ENCODE measurements at regions not wholly inside any gene's neighbourhood (a gene's known extent, or its start where the extent isn't known, plus 50 kb on each side); places are given as distances from the start of the nearest gene placed in this dataset.

- Histone ChIP-seq H3K36me3 (replicated peaks in 1 of 2; ENCODE audit: control extremely low read depth in 1 of 2, control insufficient read depth in 1 of 2, extremely low read depth in 1 of 2, insufficient read depth in 2 of 2, low read length in 1 of 2) (no peaks in the 10 kb centered on the region), H3K9ac (ENCODE audit: low read length) (no peak overlapping the region), H4K20me1 (ENCODE audit: control insufficient read depth, insufficient read depth, low read length, poor library complexity, severe bottlenecking) (no peaks in the 10 kb centered on the region), H3K9me3 (ENCODE audit: control extremely low read depth in 1 of 3, control insufficient read depth in 2 of 3, insufficient read depth in 1 of 3, low read length in 2 of 3) (peaks cover 0 to 8% (median 0%) of the 10 kb centered on the region in 3 donors), H2AFZ (ENCODE audit: insufficient read depth, low read depth, low read length, poor library complexity, severe bottlenecking) (no peak overlapping the region), H3K27ac (ENCODE audit: low read length in 2 of 2) (no peak overlapping the region), H3K4me1 (ENCODE audit: control insufficient read depth in 2 of 2, insufficient read depth in 2 of 2, low read length in 2 of 2) (no peaks in the 10 kb centered on the region), H3K4me2 (replicated peaks; ENCODE audit: low read depth, low read length, poor library complexity, severe bottlenecking) (no peak overlapping the region), H3K27me3 (replicated peaks in 1 of 4; ENCODE audit: control extremely low read depth in 1 of 4, control insufficient read depth in 3 of 4, insufficient read depth in 4 of 4, low read length in 3 of 4) (no peaks in the 10 kb centered on the region), H3K4me3 (ENCODE audit: control extremely low read depth in 1 of 5, extremely low read depth in 1 of 5, insufficient read depth in 1 of 5, low read depth in 2 of 5, low read length in 4 of 5) (no peak overlapping the region), H3K79me2 (ENCODE audit: control insufficient read depth, insufficient read depth, low read length) (no peaks in the 10 kb centered on the region)
- Mint-ChIP-seq H3K4me3 (no peak overlapping the region), H3K4me1 (no peaks in the 10 kb centered on the region), H3K9me3 (ENCODE audit: insufficient read depth) (no peaks in the 10 kb centered on the region), H3K27ac (no peak overlapping the region), H3K27me3 (no peaks in the 10 kb centered on the region)
- CTCF ChIA-PET, result no interaction called here
- intact Hi-C loops (cut with micrococcal nuclease), result no loop called here
- DNase-seq (no peak), ATAC-seq (ENCODE audit: low read depth) (no peak)
- TF ChIP-seq CTCF (IDR thresholded peaks at IDR 0.05), result no peak
- TF ChIP-seq EZH2 (IDR thresholded peaks at IDR 0.05; ENCODE audit: borderline replicate concordance, insufficient read depth, low read depth, low read length, poor library complexity, severe bottlenecking), result no peak
- WGBS (ENCODE audit: insufficient coverage), result 42% methylated on average over 1 of the region's 2 CpGs
- POLR2A ChIA-PET, result no interaction called here
Measured at GRCh38 chr10:105356626-105357025, 715.5 kb downstream of the SORCS3 start.

GRCh38 chr10:105354010-105354409, 712.9 kb downstream of the SORCS3 start:
- intact Hi-C loops (cut with micrococcal nuclease), result no loop called here
- DNase-seq, result no peak
- H3K4me2 ChIP-seq (replicated peaks; ENCODE audit: low read depth, low read length, poor library complexity, severe bottlenecking), result no peak overlapping the region
- TF ChIP-seq CTCF (IDR thresholded peaks at IDR 0.05) (no peak), EZH2 (IDR thresholded peaks at IDR 0.05; ENCODE audit: borderline replicate concordance, insufficient read depth, low read depth, low read length, poor library complexity, severe bottlenecking) (no peak)
- Mint-ChIP-seq H3K27me3 (no peaks in the 10 kb centered on the region), H3K4me3 (no peak overlapping the region), H3K4me1 (no peaks in the 10 kb centered on the region), H3K9me3 (ENCODE audit: insufficient read depth) (no peaks in the 10 kb centered on the region), H3K27ac (no peak overlapping the region)
- H3K79me2 ChIP-seq (ENCODE audit: control insufficient read depth, insufficient read depth, low read length), result no peaks in the 10 kb centered on the region
- no peak overlapping the region for H2AFZ ChIP-seq (ENCODE audit: insufficient read depth, low read depth, low read length, poor library complexity, severe bottlenecking)
- no peak for ATAC-seq (ENCODE audit: low read depth)
- ChIA-PET CTCF (no interaction called here), POLR2A (no interaction called here)
- no peaks in the 10 kb centered on the region for H3K4me1 ChIP-seq (ENCODE audit: control insufficient read depth in 2 of 2, insufficient read depth in 2 of 2, low read length in 2 of 2)
- no peaks in the 10 kb centered on the region for H3K36me3 ChIP-seq (replicated peaks in 1 of 2; ENCODE audit: control extremely low read depth in 1 of 2, control insufficient read depth in 1 of 2, extremely low read depth in 1 of 2, insufficient read depth in 2 of 2, low read length in 1 of 2)
- WGBS (ENCODE audit: insufficient coverage), result no CpG with 5 or more reads among the region's 1 CpG
- H3K9me3 ChIP-seq (ENCODE audit: control extremely low read depth in 1 of 3, control insufficient read depth in 2 of 3, insufficient read depth in 1 of 3, low read length in 2 of 3), result peaks cover 0 to 8% (median 0%) of the 10 kb centered on the region in 3 donors
- H3K4me3 ChIP-seq (ENCODE audit: control extremely low read depth in 1 of 5, extremely low read depth in 1 of 5, insufficient read depth in 1 of 5, low read depth in 2 of 5, low read length in 4 of 5), result no peak overlapping the region
- H4K20me1 ChIP-seq (ENCODE audit: control insufficient read depth, insufficient read depth, low read length, poor library complexity, severe bottlenecking), result no peaks in the 10 kb centered on the region
- H3K9ac ChIP-seq (ENCODE audit: low read length), result no peak overlapping the region
- no peak overlapping the region for H3K27ac ChIP-seq (ENCODE audit: low read length in 2 of 2)
- H3K27me3 ChIP-seq (replicated peaks in 1 of 4; ENCODE audit: control extremely low read depth in 1 of 4, control insufficient read depth in 3 of 4, insufficient read depth in 4 of 4, low read length in 3 of 4), result no peaks in the 10 kb centered on the region

Data from B cell (primary cell).